ENCODE measurements at regions not wholly inside any gene's neighbourhood (a gene's known extent, or its start where the extent isn't known, plus 50 kb on each side); places are given as distances from the start of the nearest gene placed in this dataset.
"Not testable (repeated sequence)": the region's sequence is repeated elsewhere in the genome, so short reads cannot be mapped to it uniquely, and the experiment has no call there.

DNA sequence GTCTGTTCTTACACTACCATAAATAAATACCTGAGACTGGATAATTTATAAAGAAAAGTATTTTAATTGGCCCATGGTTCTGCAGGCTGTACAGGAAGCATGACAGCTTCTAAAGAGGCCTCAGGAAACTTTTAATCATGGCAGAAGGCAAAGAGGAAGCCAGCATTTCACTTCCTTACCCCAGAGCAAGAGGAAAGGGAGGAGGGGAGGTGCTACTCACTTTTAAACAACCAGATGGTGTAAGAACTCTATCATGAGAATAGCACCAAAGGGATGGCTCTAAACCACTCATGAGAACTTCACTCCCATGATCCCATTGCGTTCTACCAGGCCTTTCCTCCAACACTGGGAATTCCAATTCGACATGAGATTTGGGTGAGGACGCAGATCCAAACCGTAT is 344.4 kb upstream of the SLC39A10 start:
- no peak for DNase-seq (ENCODE audit: low read depth in 2 of 2)

DNA sequence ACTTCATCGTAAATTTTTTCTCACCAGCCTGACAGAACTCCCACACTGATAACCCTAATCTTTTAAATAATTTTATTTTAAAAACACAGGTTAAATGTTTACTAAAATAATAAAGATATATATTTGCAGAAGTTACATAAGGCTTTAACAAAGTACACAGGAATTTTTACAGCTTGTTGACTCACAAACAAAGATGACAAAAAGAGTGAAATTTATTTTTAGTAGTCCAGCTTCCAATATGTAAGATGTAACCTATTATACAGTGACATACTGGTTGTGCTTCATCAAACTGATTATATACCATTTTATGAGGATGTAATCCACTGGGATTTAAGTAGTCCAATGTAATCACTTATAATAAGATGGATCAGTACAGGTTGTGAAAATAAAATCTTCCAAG is 348.9 kb upstream of the SLC39A10 start:
- DNase-seq (ENCODE audit: low read depth in 2 of 2): no peak

DNA sequence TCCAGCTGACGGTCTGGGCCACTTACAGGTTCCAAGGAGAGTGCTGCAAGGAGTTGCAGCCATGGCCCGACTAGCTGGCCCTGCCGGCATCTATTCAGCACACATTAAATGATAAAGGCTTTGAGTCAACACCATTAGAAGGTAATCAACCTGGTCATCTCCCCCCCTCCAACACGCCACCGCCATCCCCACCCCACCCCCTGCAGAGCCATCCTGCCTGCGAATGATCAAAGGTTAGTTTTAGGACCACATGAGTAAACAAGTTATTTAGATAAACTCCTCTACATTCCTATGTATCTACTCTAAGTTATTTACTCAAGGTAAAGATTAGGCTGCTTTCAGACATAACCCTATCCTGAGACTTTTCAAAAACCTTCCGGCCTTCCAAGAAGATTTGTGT is 349.3 kb upstream of the SLC39A10 start:
- DNase-seq (ENCODE audit: low read depth in 2 of 2): no peak

DNA sequence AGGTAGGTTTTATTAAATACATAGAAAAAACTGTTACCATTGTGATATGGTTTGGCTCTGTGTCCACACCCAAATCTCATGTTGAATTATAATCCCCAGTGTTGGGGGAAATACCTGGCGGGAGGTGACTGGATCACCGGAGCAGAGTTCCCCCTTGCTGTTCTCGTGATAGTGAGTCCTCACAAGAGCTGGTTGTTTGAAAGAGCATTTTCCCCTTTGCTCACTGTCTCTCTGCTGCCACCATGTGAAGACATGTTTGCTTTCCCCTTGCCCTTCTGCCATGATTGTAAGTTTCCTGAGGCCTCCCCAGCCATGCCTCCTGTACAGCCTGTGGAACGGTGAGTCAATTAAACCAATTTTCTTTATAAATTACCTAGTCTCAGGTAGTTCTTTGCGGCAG is 352.7 kb upstream of the SLC39A10 start:
- DNase-seq (ENCODE audit: low read depth in 2 of 2): no peak

DNA sequence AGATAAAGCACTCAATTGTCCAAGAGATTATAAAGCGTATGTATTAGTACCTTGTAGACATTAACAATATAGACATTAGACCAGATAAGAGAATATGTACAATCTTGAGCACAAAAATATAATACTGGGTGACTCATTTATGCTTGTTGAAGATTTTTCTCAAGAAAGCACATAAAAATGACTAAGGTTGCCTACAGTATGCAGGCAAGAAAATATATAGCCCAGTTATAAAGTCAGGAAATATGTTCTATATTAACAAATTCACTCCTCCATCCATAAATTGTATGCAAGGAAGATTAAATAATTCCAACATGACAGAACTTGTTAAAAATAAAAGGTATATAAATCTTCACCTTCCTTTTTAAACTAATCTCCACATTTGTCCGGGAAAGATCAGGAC is 356.4 kb upstream of the SLC39A10 start:
- no peak for DNase-seq (ENCODE audit: low read depth in 2 of 2)

DNA sequence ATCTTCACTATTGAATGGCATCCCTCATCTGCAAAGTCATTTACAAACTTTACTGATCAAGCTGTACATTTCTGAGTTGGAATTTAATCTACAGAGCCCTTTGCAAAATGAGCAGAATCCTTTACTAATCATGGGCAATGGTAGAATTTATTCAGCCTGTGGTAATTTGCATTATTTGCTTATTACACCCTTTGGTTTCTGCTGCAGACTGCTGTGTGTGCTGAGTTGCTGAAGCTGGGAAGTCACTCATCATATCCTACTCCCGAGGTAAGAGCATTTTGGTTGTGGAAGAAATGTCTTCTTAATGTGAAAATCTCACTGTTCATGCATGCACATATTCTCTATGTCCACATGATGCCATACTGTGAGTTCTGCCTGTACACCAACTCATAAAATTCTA is 357.4 kb upstream of the SLC39A10 start:
- no peak for DNase-seq (ENCODE audit: low read depth in 2 of 2)

DNA sequence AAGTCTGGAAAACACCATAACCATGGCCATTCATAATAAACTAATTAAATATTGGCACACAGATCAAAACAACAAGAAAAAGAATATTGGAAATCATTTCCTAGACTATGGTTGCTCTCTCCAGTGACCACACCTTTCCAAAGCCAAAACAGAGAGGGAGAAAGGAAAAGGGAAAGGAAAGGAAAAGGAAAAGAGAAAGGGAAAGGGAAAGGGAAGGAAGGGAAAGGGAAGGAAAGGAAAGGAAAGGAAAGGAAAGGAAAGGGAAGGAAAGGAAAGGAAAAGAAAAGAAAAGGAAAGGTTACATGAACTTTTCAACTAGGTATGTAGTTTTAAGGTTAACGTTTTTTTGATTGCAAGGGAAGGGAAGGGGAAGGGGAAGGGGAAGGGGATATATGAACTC is 360.5 kb upstream of the SLC39A10 start:
- no peak for DNase-seq (ENCODE audit: low read depth in 2 of 2)

DNA sequence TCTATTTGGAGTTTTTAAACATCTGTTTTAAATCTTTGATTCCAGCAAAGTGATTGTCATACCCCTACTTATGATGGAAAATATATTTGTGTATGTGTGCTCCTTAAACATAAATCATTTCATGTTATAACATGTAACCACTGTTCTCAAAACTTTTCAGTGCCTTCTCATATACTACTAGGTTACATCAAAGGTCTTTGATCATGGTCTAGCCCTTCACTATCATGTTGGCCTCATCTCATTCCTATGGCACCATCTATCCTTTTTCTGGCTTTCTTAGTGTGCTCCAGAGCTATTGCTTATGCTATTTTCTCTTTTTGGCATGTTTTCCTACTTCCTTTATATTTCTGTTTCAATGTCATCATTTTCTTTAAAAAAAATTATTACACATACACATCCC is 367.9 kb upstream of the SLC39A10 start:
- no peak for DNase-seq (ENCODE audit: low read depth in 2 of 2)

DNA sequence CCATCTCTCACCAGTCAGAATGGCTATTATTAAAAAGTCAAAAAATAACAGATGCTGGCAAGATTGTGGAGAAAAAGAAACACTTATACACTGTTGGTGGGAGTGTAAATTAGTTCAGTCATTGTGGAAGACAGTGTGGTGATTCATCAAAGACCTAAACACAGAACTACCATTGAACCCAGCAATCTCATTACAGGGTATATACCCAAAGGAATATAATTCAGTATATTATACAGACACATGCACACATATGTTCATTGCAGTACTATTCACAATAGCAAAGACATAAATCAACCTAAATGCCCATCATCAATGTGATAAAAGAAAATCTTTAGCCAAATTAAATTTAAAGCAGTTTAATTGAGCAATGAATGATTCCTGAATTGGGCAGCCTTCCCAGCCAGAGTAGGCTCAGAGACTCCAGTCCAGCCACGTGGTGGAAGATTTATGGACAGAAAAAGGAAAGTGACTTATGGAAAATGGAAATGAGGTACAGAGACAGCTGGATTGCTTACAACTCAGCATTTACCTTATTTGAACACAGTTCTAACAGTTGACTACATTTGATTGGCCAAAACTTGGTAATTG is 377.1 kb upstream of the SLC39A10 start:
- DNase-seq (ENCODE audit: low read depth in 2 of 2): no peak

DNA sequence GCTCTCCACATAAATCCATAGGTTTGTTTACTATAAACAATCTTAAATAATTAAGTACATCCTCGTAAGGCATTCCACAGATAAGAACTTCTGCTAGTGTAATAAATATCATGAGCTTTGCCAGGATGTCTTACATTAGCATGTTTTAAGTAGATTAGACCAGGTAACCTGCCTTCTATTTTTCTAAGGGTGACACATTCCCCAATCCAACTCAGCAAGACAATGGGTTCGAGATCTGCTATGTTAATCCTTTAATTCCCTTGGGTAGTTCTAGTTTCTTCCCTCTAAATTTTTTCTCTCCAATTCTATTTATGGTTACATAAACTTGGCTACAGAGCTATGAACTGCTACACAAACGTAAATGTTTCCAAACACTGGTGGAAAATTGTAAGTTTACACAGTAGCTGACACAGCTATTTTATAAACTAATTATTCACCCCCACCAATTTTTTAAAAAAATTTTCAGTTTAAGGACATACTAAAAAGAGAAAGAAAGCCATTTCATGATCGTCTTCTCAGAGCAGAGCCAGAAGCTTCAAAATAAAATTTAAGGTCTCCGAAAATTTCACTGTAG is 386.5 kb upstream of the SLC39A10 start:
- DNase-seq (ENCODE audit: low read depth in 2 of 2): no peak

DNA sequence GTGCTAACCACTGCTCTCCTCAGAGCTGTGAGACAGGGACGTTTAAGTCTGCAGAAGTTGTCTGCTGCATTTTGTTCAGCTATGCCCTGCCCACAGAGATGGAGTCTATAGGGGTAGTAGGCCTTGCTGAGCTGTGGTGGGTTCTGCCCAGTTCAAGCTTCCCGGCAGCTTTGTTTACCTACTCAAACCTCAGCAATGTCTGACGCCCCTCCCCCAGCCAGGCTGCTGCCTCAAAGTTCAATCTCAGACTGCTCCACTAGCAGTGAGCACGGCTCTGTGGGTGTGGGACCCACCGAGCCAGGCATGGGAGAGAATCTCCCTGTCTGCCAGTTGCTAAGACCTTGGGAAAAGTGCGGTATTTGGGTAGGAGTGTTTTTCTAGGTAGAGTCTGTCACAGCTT is 387.8 kb upstream of the SLC39A10 start:
- DNase-seq (ENCODE audit: low read depth in 2 of 2): no peak

DNA sequence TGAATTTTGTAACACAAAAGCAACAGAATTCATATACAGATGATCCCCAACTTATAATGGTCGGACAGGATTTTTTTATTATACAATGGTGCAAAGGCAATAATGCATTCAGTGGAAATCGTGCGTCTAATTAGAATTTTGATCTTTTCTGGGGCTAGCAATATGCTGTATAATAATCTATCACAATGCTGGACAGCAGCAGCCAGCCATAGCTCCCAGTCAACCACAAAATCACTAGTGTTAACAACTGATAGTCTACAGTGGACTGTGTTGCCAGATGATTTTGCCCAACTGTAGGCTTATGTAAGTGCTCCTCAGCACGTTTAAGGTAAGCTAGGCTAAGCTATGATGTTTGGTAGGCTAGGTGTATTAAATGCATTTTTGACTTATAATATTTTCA is 399.0 kb upstream of the SLC39A10 start:
- no peak for DNase-seq (ENCODE audit: low read depth in 2 of 2)

DNA sequence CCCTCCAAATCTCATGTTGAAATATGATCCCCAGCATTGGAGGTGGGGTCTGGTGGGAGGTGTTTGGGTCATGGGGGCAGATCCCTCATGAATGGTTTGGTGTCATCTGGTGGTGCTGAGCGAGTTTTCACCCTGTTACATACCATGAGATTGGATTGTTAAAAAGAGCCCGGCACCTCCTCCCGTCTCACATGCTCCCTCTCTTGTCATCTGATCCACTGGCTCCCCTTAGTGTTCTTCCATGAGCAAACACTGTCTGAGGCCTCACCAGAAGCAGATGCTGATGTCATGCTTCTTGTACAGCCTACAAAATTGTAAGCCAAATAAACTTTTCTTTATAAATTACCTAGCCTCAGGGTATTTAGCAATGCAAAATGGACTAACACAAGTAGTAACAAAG is 405.0 kb upstream of the SLC39A10 start:
- DNase-seq (ENCODE audit: low read depth in 2 of 2): no peak

DNA sequence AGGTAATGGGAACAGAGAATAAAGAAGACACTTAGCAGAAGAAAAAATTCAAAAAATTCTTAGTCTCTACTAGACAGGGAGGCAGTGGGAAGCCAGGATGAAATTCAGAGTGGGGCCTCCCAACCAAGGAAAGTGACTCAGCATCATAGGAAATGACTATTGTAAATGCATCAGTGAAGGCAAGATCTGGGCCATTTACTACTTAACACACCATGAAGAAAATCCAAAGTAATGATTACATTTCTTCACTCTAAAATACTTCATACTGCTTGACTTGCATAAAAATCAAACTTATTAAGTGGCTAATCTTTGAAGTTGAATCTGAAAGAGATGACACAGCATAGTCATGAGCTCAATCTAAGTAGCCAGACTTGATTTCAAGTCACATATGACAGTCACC is 405.8 kb upstream of the SLC39A10 start:
- no peak for DNase-seq (ENCODE audit: low read depth in 2 of 2)

DNA sequence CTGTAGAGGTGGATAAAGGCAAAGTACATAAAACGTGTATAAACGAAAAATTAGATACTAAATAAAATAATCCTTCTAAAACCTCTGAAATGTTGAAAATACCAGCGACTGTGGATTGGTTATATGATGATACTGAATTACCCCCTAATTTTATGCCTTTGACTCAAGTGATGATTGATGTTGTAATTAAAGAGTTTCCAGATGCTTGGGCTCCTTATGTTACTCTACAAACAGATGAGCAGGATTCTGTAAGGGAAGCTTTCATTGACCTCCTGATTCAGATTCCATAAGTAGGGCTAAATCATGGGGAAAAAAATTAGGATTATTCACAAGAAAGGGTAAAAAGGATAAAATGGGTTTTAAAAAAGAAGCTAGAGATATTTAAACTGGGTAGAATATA is 418.2 kb upstream of the SLC39A10 start:
- no peak for DNase-seq (ENCODE audit: low read depth in 2 of 2)

DNA sequence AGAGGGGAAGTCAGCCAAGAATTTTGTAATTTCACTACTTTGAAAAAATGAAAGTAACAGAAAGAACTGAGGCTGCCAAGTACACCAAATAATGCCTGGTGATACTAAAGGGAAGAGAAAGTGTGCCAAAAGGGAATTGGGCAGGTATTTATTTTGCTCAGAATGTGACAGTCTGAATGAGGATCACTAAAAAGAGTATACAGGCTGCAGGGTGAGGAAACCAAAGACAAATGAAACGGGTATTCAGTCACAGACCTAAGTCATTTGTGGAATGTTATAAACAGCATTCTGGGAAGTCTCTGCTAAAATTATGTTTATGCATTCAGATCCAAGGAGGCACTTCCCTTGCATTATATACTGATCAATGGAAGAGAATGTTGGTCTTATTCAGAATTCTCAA is 418.6 kb upstream of the SLC39A10 start:
- DNase-seq (ENCODE audit: low read depth in 2 of 2): no peak

DNA sequence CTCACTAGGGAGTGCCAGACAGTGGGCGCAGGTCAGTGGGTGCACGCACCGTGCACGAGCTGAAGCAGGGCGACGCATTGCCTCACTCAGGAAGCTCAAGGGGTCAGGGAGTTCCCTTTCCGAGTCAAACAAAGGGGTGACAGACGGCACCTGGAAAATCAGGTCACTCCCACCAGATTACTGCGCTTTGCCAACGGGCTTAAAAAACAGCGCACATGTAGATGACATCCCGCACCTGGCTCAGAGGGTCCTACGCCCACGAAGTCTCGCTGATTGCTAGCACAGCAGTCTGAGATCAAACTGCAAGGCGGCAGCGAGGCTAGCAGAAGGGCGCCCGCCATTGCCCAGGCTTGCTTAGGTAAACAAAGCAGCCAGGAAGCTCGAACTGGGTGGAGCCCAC is 428.5 kb upstream of the SLC39A10 start:
- DNase-seq (ENCODE audit: low read depth in 2 of 2): not testable (repeated sequence)

DNA sequence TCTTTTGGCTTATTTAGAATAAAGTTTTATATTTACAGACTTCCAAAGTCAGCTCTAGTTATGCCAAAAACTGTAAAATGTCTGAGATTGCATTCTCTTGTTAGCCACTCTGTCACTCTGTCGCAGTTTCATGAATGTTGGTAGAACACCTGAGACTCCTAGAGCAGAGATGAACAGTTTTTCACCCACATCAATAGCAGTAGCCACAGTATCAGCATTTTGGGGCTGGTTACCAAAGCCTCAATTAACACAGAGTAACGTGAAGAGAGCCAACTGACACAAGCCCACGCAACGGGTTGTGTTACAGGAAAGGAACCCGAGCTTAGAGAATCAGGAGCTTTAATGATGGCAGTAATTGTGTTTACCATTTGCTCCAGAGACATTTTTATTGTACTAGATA is 443.0 kb upstream of the SLC39A10 start:
- no peak for DNase-seq (ENCODE audit: low read depth in 2 of 2)

DNA sequence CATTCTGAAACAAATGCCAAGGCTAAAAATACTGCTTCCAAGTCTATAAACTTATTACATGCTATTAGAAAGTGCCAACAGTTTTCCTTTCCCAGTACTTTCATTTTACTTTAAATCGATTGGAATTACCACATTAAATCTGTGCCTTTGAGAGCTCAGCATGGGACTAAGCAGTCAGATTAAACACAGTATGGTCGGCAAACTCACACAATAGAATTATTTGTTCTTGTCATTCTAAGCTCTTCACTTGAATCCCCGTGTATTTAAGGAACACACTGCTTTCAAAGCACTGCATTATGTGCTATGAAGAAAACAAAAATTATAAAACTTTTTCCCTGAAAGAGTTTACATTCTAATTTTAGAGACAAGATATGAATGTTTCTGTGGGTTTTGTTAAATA is 444.4 kb upstream of the SLC39A10 start:
- DNase-seq (ENCODE audit: low read depth in 2 of 2): no peak

DNA sequence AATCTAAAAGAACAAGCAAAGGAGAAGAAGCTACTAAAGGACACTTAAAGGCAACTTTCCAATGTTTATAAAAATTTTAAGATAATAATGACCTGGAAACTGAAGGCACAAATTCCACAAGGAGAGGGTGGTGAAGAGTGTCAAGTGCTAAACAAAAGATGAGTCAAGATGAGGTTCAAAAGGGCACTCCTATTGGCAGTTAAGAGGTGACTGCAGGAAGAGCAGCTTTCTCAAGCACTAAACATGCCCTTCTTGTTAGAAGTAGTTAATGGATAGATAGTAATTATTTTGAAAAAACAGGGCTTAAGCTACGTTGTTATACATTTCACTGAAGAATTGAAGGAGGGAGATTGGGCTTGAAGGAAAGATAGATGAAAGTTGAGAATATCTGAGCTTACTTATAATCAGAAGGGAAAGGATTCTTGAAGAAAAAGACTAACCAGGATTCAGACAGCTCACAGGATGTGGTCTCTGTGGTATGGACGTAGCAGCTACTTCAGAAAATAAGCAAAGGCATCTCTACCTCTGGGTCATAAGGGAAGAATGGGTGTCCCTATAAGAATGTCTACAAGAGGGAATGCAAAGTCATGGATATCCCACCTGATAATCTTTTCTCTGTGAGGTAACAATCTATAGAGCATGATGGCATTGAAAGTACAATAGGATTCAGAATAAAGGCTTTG is 454.7 kb upstream of the SLC39A10 start:
- DNase-seq (ENCODE audit: low read depth in 2 of 2): no peak

DNA sequence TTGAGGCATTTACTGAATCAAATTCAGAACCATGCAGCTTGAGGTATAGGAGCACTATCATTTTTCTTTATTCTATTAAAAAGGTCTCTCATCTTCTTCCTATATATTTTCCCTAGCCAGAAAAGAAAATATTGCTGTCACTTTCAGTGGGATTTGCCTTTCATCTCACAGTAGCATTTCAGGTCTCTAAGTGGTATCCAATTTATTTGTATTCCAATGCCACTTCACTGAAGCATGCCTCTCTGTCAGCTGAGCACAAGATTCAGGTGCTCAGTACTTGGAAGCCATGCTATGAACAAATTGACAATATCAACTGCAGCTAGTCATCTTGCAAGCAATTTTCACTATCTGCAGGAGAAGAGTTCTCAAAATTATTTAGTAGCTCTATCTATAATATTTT is 457.2 kb upstream of the SLC39A10 start:
- DNase-seq (ENCODE audit: low read depth in 2 of 2): no peak

DNA sequence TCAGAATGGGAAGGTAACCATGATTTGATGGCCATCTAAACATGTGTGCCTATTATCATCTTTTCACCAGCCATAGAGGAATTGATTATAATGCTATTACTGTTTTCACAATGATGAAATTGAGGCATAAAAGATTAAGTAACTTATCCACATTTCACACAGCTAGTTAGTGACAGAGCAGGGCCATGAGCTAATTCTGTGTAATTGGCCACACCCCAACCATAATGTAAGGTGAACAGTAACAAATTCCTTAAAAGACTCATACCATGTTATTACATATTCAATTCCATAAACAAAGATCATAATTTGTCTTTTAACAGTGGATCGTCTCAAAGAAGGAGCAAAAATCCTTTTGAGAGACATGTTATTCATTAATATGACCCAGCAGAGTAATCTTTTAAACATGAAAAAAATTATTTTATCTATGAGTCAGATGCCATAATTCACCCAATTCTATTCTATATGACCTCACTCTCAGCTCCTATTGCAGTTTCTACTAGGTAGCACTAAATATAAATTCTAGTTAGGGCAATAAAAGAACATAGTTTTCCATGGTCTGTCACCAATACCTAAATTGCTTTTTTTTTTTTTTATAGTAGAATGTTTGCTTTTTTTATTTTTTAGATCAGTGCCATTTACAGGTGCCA is 475.8 kb upstream of the SLC39A10 start:
- no peak for DNase-seq (ENCODE audit: low read depth in 2 of 2)

DNA sequence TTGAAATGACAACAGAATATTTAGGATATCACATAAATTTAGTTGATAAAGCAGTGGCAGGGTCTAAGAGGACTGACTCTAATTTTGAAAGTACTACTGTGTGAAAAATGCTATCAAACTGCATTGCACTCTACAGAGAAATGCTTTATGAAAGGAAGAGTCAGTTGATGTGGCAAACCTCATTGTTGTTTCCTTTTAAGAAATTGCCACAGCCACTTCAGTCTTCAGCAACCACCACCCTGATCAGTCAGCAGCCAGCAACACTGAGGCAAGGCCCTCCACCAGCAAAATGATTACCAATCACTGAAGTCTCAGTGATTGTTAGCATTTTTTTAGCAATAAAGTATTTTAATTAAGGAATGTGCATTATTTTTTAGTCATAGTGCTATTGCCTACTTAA is 488.7 kb upstream of the SLC39A10 start:
- no peak for DNase-seq (ENCODE audit: low read depth in 2 of 2)
